ENCODE measurements at regions not wholly inside any gene's neighbourhood (a gene's known extent, or its start where the extent isn't known, plus 50 kb on each side); places are given as distances from the start of the nearest gene placed in this dataset.

GRCh38 chr20:23255716-23256385 is 94.7 kb upstream of the NXT1 start:
- H3K4me3 Mint-ChIP-seq, result no peak overlapping the region
- no peak overlapping the region for H3K27ac Mint-ChIP-seq
- no peaks in the 10 kb centered on the region for H3K36me3 Mint-ChIP-seq
- TF ChIP-seq CTCF (conservative IDR thresholded peaks at IDR 0.05), result no peak
- H3K27me3 Mint-ChIP-seq, result peaks cover 23% of the 10 kb centered on the region
- no peak for DNase-seq (ENCODE audit: extremely low spot score, unreplicated experiment)
- H3K4me1 Mint-ChIP-seq (ENCODE audit: unreplicated experiment), result peaks cover 22% of the 10 kb centered on the region
- H3K9me3 Mint-ChIP-seq, result no peaks in the 10 kb centered on the region

- no peak overlapping the region for H3K27ac Mint-ChIP-seq
- H3K27me3 Mint-ChIP-seq, result peaks cover 23% of the 10 kb centered on the region
These were observed 95.5 kb upstream of the NXT1 start for GRCh38 chr20:23255106-23255505.

GRCh38 chr20:23254505-23254904 is 96.1 kb upstream of the NXT1 start:
- peaks cover 22% of the 10 kb centered on the region for H3K4me1 Mint-ChIP-seq (ENCODE audit: unreplicated experiment)
- no peak for DNase-seq (ENCODE audit: extremely low spot score, unreplicated experiment)
- no peaks in the 10 kb centered on the region for H3K9me3 Mint-ChIP-seq
- no peak overlapping the region for H3K27ac Mint-ChIP-seq
- no peak overlapping the region for H3K4me3 Mint-ChIP-seq
- peaks cover 28% of the 10 kb centered on the region for H3K27me3 Mint-ChIP-seq
- no peaks in the 10 kb centered on the region for H3K36me3 Mint-ChIP-seq
- no peak for TF ChIP-seq CTCF (conservative IDR thresholded peaks at IDR 0.05)

More at GRCh38 chr20:23255106-23255505, 95.5 kb upstream of the NXT1 start:
- Mint-ChIP-seq H3K4me3 (no peak overlapping the region), H3K4me1 (ENCODE audit: unreplicated experiment) (peaks cover 22% of the 10 kb centered on the region), H3K36me3 (no peaks in the 10 kb centered on the region), H3K9me3 (no peaks in the 10 kb centered on the region)
- no peak for DNase-seq (ENCODE audit: extremely low spot score, unreplicated experiment)
- TF ChIP-seq CTCF (conservative IDR thresholded peaks at IDR 0.05), result no peak

- DNase-seq (ENCODE audit: extremely low spot score, unreplicated experiment), result no peak
- Mint-ChIP-seq H3K27me3 (peaks cover 30% of the 10 kb centered on the region), H3K9me3 (no peaks in the 10 kb centered on the region), H3K27ac (no peak overlapping the region), H3K4me1 (ENCODE audit: unreplicated experiment) (peaks cover 22% of the 10 kb centered on the region), H3K36me3 (no peaks in the 10 kb centered on the region), H3K4me3 (no peak overlapping the region)
- TF ChIP-seq CTCF (conservative IDR thresholded peaks at IDR 0.05), result no peak
These were observed 96.6 kb upstream of the NXT1 start for GRCh38 chr20:23254034-23254433.

GRCh38 chr20:23253524-23253923 is 97.1 kb upstream of the NXT1 start:
- DNase-seq (ENCODE audit: extremely low spot score, unreplicated experiment), result no peak
- peaks cover 29% of the 10 kb centered on the region for H3K27me3 Mint-ChIP-seq
- H3K4me1 Mint-ChIP-seq (ENCODE audit: unreplicated experiment), result peaks cover 20% of the 10 kb centered on the region
- H3K27ac Mint-ChIP-seq, result no peak overlapping the region
- TF ChIP-seq CTCF (conservative IDR thresholded peaks at IDR 0.05), result no peak
- H3K9me3 Mint-ChIP-seq, result no peaks in the 10 kb centered on the region
- H3K36me3 Mint-ChIP-seq, result no peaks in the 10 kb centered on the region
- no peak overlapping the region for H3K4me3 Mint-ChIP-seq
